Hematopoietic multipotent progenitor cell treated with erythropoietin and hydrocortisone succinate and interleukin-3 and kit ligand, for 17 days (in vitro differentiated cells): ENCODE measurements at regions not wholly inside any gene's neighbourhood (a gene's known extent, or its start where the extent isn't known, plus 50 kb on each side); places are given as distances from the start of the nearest gene placed in this dataset.
"Not testable (repeated sequence)": the region's sequence is repeated elsewhere in the genome, so short reads cannot be mapped to it uniquely, and the experiment has no call there.

Source experiments
- DNase-seq: peaks from one replicate; pipeline ENCODE4 v3.0.0-alpha.2; 2015; ENCODE audit warnings: low spot score

DNA sequence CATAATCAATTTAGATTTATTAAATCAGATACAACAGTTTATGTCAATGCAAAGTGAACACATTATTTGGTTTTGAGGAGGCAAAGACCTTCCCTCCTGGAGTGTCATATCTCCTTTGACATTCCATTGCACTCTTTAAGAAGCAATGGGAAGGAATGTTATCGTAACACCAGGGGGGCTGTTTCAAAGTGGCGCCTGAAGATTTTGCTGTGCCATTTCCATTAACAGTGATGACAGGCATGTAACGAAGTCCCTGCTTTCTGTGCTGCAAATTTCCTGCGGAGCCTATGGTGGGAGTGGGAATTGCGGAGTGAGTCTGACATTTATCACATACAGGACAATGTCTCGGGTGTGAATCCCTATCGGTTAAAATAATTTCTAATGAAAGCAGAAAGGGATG, 499.6 kb upstream of the RAB6C start:
- DNase-seq: no peak

DNA sequence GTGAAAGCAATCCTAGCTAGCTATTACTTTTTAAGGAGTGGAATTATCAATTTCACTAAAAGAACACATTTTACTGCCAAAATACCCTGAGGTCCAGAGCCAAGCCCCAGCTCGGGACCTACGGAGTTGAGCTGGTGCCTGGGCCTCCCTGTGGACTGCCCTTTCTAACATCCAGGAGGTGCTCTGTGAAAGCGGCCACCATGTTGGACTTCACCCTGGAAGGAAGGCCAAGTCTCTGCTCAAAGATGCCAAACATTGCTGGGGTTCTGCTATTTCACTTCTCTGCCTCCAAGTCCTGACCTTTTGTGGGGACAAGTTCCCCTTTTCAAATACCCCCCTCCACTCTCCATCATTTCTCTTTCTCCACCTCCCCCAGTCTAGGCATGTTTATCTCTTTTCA, 498.7 kb upstream of the RAB6C start:
- DNase-seq: no peak

DNA sequence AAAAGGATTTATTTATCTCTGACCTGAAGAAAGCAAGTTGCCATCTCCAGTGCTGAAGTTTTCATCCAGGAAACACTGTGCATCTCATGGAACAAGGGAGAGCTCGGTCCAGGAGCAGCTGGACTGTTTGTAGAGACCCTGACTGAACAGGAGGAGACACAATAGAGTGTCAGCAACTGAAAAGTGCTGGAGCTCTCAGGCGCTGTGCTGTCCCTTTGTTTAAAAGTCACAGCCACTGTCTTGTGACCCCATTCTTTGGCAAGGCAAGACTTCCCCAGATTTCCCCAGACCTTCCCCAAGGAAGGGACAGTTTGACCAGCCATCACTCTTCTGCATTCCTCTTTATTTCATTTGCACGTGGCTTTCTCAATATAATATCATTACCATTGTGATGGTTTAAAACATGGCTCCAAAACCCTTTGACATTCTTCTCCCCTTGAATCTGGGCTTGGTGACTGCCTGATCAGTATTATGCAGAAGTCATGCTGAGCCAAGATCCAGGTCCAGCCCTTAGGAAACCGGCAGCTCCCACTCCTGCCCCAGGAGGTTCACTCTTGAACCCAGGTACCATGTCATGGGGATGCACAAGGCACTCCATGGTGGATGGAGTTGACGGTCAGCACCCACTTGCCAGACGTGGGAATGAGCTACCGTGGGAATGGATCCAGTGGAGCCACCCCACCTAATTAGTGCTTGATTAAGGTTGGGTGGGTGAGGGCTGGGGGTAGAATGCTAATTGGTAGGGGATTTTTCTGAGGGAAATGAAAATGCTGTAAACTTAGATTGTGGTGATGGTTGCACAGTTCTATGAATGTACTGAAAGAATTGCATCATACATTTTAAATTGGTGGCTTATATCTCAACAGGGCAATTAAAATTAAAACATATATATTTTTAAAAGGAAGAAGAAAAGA, 497.9 kb upstream of the RAB6C start:
- no peak for DNase-seq

DNA sequence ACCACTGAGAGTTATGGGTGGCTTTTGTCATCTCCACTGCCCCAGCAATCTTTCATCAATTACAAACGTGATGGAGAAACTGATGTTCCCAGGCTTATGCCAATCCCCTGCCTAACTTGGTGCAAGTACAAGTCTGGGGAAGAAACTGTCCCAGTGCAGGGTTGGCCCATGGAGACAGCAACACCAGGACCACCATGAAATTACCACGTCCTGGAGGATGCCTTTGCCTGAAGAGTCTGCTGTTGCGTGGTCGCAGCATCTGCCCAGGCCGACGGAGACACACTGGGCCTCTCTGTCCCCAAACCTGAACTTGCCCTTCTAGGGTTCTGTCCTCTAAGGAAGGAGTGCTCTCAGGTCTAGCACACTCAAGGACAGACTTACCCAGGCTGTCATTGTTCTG, 496.8 kb upstream of the RAB6C start:
- DNase-seq: no peak

DNA sequence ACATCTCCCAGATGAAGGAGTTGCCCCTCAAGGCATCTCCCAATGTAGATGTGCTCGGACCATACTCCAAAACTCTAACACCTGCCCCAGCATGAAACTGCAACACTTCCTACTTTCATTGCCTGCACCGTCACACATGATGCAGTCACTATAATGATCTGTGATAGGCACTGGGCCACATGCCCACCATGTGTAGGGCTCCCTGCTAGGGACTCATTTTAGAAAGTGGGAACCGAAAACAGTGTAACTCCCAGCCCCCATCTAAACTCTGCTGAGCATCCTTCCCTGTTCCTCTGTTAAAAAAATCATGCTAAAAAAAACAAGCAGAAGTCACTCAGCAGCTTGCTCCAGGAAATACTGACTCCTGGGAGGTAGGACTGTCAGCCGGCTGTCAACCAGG, 496.1 kb upstream of the RAB6C start:
- no peak for DNase-seq

DNA sequence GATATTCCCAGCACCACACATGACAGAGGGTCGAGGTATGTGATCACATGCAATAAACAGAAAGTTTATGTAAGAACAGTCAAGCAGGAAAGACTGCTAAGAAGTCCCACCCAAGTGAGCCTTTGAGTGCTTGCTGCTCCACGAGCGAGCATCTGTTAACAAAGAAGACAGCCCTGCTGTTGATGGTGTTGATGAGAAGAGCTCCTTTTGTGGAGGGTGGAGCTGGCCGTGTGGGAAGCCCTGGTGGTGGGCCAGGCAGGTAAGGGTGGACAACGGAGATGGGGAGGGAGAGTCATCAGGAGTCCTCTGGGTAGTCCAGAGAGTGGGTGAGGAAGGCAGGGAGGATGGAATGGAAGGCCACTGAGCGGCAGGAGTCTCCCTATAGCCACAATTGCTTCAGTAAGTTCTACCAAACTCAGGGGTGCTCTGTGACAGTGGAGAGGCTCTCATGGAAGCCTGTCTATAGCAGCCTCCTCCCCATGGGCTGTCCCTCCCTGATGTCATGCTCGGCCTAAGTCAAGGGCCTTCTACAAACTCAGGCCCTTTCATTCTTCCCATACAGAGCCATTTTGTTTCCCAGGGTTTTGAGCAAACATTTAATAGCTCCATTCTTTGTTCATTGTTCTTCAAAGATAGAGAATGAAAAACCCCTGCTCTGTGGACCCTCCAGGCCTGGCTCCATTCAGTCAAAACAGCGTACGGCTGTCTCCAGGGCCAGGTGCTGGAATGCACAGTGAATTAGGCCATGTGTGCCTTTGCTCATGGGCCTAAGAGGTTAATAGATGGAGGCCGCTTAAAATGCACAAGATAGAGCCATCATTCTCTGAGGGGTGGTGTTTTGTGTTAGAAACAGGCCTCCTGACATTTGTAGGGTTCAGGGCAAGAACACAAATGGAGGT, 494.2 kb upstream of the RAB6C start:
- DNase-seq: no peak

DNA sequence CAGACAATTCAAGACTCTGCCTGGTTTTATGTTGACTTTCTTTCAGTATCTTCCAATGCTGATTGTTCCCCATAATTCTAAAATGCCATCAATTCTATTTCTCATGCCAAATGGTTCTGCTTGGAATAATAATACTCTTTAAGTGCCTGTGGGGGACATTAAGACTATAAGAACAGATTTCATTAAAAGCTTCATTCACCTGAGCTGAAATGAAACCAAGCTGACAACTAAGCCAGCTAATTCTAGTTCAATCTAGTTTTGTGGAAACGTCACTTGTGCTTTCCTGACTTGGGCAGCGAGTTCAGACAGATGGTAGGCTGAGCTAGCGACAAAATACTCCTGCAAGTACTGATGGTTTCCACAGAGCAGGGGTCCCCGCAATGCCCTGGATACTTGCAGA, 491.1 kb upstream of the RAB6C start:
- no peak for DNase-seq

DNA sequence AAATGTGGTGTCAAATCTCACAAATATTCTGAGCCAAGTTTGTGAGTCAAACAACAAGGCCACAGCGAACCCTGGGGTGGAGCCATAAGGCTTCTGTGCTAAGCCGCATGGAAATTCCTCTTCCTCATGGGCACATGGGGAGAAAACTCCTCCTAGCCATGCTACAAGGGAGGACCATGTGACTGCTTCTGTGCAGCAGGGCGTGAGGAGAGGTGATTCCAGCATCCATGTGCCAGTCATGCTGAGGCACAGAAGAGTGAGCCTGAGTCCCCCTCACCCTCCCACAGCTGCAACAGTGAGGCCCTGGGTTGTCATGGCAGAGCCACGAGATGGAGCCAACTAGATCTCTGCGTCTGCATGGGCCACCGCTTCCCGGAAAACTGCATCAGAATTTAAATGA, 488.8 kb upstream of the RAB6C start:
- no peak for DNase-seq

DNA sequence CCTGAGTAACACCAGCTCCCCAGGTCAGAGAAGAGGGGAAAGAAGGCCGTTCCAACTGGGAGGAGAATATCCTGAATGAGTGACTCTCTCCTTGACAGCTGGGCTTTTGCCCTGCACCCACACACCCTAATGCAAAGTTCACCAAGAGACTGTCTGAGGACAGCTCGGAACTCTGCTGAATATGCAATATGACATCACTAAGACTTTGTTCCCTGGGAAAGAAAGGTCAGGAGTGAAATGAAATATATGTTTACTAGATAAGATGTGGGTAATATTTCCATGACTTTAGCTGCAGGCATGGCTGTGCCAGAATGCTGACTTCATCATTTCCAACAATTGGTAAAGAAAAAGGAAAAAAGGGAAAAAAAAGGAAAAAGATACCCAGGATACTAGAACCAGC, 488.2 kb upstream of the RAB6C start:
- DNase-seq: no peak

DNA sequence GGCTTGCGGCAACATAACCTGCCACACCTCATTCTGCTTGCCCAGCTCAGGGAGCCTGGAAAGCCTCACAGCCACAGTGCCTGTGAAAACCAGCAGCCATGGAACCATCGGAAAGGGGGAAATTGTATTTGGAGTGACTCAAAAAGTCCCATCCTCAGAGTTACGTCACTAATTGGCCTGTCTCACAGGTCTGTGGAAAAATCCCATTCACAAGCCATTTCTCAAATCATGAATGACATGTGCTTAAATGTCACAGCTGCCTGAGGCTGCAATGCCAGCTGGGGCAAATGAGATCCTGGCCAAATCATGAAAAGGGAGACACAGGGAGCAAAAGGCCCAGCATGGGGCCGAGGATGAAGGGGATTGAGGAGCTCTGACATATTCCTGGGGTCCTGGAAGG, 486.9 kb upstream of the RAB6C start:
- DNase-seq: no peak

DNA sequence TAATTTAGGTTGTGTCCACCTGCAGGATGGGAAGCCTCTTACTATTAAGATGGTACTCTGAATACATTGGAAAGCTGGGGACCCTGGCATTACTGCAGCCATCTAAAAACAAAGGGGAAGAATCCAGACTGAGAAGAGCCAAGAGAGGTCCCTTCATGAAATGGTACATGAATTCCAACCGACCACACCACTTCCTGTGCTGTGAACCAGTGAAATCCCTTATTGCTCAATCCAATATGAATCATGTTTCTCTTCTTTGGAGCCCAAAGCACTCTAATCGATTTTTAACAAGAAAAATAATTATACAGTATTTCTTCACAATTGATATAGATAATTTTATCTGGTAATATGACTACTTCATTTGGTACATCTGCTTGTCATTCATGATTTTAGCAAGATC, 479.7 kb upstream of the RAB6C start:
- no peak for DNase-seq

DNA sequence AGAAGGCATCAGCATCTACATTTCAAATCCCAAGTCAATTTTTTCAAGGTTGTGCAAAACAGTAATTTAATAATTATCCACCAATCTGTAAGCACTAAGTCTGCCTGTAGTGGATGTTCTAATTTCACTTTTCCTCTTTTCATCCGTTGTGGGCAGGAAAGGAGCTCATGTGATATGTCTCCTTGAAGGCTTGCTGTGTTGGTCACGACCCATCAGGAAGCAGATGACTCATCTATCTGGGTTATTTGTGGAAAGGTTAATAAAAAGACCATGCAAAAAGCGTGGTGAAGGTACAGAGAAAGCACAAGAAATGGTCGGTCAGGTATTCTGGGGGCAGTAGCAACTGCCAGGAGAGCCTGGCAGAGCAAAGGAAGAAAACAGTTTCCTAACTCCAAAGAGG, 476.7 kb upstream of the RAB6C start:
- DNase-seq: no peak

DNA sequence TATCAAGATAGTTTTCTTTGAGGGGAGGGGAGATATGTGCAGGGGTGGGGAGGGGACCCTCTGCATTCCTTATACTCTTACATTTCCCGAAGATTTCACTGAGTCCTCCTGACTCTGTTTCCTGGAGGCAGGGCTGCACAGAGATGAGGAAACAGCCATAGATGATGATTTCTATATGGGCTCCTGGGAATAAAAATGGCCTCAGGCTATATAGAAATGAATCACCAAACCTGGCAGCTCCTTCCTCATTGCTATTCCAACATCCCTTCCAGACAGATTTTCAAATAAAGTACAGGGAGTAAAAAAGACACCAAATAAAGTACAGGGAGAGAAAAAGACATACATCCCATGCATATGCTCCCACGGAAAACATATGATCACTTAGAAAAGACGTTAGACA, 474.8 kb upstream of the RAB6C start:
- DNase-seq: no peak

DNA sequence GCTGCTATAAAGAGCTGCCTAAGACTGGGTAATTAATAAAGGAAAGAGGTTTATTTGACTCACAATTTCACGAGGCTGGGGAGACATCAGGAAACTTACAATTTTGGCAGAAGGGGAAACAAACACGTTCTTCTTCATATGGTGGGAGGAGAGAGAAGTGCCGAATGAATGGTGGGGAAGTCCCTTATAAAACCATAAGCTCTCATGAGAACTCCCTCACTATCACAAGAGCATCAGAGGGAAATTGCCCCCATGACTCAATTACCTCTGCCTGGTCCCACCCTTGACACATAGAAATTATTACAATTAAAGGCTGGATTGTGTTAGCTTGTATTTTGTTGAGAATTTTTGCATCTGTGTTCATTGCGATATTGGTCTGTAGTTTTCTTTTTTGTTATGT, 460.5 kb upstream of the RAB6C start:
- no peak for DNase-seq

DNA sequence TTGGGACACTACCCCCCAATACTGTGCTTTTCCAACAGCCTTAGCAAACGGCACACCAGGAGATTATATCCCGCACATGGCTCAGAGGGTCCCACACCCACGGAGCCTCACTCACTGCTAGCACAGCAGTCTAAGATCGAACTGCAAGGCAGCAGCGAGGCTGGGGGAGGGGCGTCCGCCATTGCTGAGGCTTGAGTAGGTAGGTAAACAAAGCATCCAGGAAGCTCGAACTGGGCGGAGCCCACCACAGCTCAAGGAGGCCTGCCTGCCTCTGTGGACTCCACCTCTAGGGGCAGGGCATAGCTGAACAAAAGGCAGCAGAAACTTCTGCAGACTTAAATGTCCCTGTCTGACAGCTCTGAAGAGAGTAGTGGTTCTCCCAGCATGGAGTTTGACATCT, 447.3 kb upstream of the RAB6C start:
- not testable (repeated sequence) for DNase-seq

DNA sequence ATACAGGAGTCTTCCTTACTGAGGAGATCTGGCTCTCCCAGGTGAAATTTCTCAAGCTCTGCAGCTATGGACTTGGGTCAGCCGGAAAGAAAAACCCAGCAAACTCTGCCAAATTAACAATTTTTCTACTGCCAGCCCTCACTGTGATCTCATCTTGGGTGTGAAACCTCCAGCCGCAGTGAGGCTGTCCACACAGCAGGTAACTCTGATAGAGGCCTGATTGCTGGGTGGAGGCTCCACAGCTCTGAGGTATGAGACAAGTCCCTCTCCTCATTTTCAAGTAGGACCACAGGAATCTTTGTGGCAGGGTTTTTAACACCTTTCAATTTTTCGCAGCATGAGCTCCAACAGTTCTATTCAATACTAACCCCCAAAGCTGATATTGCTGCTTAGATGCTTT, 430.6 kb upstream of the RAB6C start:
- no peak for DNase-seq

DNA sequence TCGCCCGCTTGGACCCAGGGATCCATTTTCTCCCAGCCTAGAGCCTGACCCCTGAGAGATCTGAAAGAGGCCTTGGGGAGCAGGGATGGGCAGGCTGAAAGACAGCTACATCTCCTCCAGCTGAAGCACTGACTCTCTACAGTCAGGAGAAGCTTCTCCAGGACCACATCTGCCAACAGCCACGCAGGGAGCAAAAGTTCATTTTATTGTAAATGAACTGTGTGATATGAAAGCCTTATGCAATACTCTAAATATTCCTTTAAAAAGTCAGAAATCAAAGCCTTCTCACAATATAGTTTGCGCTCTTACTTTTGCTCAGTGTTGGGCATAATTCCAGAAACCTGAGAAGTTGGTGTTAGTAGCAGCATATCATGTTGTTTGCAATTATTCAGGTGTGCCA, 428.9 kb upstream of the RAB6C start:
- no peak for DNase-seq

DNA sequence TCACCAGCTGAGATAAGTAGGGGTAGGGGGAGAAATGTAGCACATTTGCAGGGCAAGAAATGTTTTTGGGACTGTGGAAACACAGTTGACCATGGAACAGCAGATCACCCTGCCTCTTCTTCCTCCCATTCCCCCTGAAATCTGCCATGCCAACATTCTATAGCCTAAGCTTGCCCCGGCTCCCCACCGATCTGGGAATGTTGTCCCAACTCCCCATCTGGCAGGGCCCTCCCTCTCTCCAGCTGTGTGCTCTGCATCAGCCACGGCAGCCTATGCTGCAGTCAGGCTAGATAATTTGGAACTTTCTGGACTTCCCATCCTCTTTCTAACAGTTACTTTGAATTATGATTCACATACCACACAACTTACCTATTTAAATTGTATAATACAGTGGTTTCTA, 425.1 kb upstream of the RAB6C start:
- DNase-seq: no peak

DNA sequence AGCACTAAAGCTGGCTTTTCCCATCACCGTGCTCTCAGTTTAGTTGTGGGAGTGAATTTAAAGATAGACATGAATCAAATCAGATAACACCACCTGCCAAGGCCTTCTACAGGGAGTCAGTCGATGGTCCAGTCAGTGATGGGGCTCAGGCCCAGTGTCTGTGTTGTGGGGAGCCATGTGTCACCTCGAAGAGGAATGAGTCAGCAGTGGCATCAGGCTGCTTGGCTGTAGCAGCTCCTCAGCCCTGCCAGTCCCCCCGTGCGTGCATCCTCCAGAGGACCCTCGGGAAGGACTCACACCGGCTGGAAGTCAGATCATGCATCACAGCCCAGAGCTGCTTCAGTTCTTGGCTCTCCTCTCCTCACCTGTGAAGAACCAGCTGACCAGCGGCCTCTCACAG, 420.4 kb upstream of the RAB6C start:
- no peak for DNase-seq

DNA sequence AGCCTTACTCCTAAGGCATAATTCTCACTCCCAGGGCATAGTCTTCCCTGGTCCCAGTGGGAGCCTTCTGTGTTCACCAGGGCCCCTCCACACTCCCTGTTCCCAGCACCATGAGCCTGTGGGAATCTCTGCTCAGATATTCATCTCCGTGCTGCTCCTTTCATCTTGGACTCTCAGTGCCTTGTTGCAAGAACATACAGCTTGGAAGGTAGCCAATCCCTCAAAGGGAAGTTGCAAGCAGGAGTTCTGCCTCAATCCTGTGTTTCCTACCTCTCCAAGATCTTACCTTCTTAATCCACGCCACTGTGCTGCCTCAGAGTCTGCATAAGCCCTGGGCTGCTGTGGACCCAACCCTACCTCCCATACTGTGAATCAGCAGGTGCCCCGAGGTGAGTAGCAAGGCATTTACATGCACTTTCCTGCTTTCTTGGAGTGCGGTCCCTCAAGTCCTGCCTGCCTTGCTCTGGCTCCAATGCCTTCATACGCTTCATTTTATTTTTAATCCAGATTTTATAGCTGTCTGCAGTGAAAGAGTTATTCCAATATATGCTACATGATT, 413.8 kb upstream of the RAB6C start:
- DNase-seq: no peak

DNA sequence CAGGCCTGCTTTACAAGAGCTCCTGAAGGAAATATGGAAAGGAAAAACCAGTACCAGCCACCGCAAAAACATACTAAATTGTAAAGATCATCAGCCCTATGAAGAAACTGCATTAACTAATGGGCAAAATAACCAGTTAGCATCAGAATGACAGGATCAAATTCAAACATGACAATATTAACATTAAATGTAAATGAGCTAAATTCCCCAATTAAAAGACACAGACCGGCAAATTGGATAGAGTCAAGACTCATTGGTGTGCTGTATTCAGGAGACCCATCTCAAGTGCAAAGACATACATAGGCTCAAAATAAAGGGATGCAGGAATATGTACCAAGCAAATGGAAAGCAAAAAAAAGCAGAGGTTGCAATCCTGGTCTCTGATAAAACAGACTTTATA, 408.7 kb upstream of the RAB6C start:
- not testable (repeated sequence) for DNase-seq

DNA sequence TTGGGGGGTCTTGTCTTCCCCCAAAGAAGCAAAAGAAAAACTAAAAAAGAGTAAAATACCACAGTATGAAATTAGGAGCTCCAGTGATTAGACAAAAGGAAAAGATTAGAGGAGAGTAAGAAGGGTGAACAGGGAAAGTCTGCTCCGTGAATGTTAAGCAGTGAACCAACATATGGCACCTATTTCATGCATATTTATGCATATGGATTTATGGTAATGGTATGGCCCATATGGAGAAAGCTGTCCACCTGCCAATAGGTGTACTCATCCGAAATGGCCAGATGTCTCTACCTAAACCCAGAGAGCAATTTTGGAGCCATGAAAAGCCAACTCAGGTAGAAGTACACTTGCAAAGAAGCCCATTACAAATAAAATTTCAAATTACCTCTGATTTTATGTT, 404.0 kb upstream of the RAB6C start:
- DNase-seq: no peak

DNA sequence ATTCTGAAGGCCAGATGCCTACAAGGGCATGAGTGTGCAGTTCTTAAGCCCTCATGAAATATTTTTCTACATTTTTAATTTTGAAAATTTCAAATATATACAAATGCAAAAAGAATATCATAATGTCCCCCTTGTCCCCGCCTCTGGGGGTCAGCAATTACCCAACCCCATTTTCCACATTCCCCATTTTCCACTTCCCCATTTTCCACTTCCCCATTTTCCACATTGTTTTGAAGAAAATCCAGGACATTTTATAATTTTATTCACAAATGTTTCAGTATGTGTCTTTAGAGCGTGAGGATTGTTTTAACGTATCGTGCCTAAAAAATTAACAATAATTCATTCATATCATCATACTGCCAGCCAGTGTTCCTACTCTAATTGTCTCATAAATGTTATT, 403.6 kb upstream of the RAB6C start:
- no peak for DNase-seq
